Endothelial cell of umbilical vein (primary cell): ENCODE measurements at regions not wholly inside any gene's neighbourhood (a gene's known extent, or its start where the extent isn't known, plus 50 kb on each side); places are given as distances from the start of the nearest gene placed in this dataset.

Experiments used
- TF ChIP-seq, protein P1 (sequence below): IDR thresholded peaks from 2 replicates; pipeline ENCODE4 v1.6.1; 2011; ENCODE audit not compliant: insufficient read depth, insufficient read length
- TF ChIP-seq, protein P2 (sequence below), 2 donors: IDR thresholded peaks; 1 replicate in 1 of 2; 2 replicates in 1 of 2; pipeline ENCODE4 v1.5.1; 2011; ENCODE audit warnings: low read length in 2 of 2, mild to moderate bottlenecking in 2 of 2, moderate library complexity in 2 of 2, control low read depth in 1 of 2, inconsistent platforms in 1 of 2, low read depth in 1 of 2; ENCODE audit not compliant: insufficient read depth in 1 of 2; ENCODE audit errors: extremely low read depth in 1 of 2

DNA sequence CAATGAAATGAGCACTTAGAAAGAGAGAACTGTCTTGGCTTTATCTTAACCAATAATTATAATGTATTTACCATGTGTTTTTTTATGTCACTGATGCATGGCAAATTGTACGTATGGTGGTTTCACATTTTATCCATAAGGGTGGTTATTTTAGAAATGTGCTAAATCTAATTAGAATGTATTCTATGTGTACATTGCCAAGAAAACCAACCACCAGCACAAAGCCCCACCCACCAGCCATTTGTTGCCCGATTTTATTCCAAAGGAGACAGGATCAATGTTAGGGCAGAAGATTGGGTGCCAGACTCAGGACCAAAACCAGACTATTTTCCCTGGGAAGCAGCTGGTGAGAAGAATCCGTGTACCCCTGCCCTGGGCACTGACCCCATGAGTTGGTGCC is 63.0 kb upstream of the SOX1 start:
- TF ChIP-seq, protein P1, sequence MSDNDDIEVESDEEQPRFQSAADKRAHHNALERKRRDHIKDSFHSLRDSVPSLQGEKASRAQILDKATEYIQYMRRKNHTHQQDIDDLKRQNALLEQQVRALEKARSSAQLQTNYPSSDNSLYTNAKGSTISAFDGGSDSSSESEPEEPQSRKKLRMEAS, result no peak
- TF ChIP-seq, protein P2, sequence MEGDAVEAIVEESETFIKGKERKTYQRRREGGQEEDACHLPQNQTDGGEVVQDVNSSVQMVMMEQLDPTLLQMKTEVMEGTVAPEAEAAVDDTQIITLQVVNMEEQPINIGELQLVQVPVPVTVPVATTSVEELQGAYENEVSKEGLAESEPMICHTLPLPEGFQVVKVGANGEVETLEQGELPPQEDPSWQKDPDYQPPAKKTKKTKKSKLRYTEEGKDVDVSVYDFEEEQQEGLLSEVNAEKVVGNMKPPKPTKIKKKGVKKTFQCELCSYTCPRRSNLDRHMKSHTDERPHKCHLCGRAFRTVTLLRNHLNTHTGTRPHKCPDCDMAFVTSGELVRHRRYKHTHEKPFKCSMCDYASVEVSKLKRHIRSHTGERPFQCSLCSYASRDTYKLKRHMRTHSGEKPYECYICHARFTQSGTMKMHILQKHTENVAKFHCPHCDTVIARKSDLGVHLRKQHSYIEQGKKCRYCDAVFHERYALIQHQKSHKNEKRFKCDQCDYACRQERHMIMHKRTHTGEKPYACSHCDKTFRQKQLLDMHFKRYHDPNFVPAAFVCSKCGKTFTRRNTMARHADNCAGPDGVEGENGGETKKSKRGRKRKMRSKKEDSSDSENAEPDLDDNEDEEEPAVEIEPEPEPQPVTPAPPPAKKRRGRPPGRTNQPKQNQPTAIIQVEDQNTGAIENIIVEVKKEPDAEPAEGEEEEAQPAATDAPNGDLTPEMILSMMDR (IDR thresholded peaks at IDR 0.05; ENCODE audit: extremely low read depth in 1 of 2, insufficient read depth in 1 of 2, low read depth in 1 of 2, low read length in 2 of 2), result no peak
